GM12892 (cell line): ENCODE measurements at regions not wholly inside any gene's neighbourhood (a gene's known extent, or its start where the extent isn't known, plus 50 kb on each side); places are given as distances from the start of the nearest gene placed in this dataset.

ENCODE experiments used
- POLR2A ChIP-seq: IDR thresholded peaks from 2 replicates; pipeline ENCODE4 v1.6.1; 2011; ENCODE audit warnings: low read depth, low read length, control low read depth
- POLR2AphosphoS5 ChIP-seq: IDR thresholded peaks from 2 replicates; pipeline ENCODE4 v1.6.1; 2011; ENCODE audit warnings: low read depth, low read length, control low read depth
- TAF1 ChIP-seq: IDR thresholded peaks from 2 replicates; pipeline ENCODE4 v1.6.1; 2011; ENCODE audit warnings: low read depth, mild to moderate bottlenecking, control low read depth, low read length, borderline replicate concordance

DNA sequence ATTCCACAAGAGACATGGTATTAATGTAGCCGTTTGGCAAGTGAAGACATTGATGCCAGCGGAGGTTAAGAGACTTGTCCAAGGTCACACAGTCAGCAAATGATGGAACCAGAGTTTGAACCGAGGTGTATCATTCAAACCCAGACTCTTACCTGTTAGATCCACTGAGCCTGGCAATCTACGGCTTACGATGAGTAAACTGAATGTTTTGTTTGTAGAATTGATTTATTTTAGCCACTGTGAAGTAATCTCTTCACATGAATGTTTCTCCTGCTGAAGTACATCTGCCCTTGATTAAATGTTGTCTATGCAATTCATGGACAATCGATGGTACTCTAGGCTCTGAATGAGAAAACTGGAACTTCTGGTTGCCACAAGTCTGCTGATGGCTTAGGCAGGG lies 155.5 kb upstream of the NAV2 start:
- TF ChIP-seq POLR2A (no peak), POLR2AphosphoS5 (no peak), TAF1 (no peak)
